Liver (tissue), 3 donors: ENCODE measurements at regions not wholly inside any gene's neighbourhood (a gene's known extent, or its start where the extent isn't known, plus 50 kb on each side); places are given as distances from the start of the nearest gene placed in this dataset.
"Not testable (repeated sequence)": the region's sequence is repeated elsewhere in the genome, so short reads cannot be mapped to it uniquely, and the experiment has no call there.

Source experiments
- JUND ChIP-seq, 2 donors: IDR thresholded peaks; 2 replicates each; pipeline ENCODE4 v1.6.1; 2016; ENCODE audit warnings: antibody characterized with exemption in 2 of 2
- TF ChIP-seq, protein P1 (sequence below): fragments of 150-350 bp; IDR thresholded peaks from 2 replicates; pipeline ENCODE4 v1.5.1; 2017; ENCODE audit warnings: improper control_type of control experiment, low read depth, low read length; ENCODE audit not compliant: missing input control
- TF ChIP-seq, protein P2 (sequence below): IDR thresholded peaks from 2 replicates; pipeline ENCODE4 v1.6.1; 2016; ENCODE audit warnings: antibody characterized with exemption, mild to moderate bottlenecking
- donor health status: healthy.
- donor health status: healthy.

GRCh38 chr12:93239789-93240188, 137.9 kb upstream of the NUDT4 start:
- TF ChIP-seq, protein P1, sequence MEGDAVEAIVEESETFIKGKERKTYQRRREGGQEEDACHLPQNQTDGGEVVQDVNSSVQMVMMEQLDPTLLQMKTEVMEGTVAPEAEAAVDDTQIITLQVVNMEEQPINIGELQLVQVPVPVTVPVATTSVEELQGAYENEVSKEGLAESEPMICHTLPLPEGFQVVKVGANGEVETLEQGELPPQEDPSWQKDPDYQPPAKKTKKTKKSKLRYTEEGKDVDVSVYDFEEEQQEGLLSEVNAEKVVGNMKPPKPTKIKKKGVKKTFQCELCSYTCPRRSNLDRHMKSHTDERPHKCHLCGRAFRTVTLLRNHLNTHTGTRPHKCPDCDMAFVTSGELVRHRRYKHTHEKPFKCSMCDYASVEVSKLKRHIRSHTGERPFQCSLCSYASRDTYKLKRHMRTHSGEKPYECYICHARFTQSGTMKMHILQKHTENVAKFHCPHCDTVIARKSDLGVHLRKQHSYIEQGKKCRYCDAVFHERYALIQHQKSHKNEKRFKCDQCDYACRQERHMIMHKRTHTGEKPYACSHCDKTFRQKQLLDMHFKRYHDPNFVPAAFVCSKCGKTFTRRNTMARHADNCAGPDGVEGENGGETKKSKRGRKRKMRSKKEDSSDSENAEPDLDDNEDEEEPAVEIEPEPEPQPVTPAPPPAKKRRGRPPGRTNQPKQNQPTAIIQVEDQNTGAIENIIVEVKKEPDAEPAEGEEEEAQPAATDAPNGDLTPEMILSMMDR: not testable (repeated sequence)
- TF ChIP-seq JUND (IDR thresholded peaks at IDR 0.05): not testable (repeated sequence)
- TF ChIP-seq, protein P2, sequence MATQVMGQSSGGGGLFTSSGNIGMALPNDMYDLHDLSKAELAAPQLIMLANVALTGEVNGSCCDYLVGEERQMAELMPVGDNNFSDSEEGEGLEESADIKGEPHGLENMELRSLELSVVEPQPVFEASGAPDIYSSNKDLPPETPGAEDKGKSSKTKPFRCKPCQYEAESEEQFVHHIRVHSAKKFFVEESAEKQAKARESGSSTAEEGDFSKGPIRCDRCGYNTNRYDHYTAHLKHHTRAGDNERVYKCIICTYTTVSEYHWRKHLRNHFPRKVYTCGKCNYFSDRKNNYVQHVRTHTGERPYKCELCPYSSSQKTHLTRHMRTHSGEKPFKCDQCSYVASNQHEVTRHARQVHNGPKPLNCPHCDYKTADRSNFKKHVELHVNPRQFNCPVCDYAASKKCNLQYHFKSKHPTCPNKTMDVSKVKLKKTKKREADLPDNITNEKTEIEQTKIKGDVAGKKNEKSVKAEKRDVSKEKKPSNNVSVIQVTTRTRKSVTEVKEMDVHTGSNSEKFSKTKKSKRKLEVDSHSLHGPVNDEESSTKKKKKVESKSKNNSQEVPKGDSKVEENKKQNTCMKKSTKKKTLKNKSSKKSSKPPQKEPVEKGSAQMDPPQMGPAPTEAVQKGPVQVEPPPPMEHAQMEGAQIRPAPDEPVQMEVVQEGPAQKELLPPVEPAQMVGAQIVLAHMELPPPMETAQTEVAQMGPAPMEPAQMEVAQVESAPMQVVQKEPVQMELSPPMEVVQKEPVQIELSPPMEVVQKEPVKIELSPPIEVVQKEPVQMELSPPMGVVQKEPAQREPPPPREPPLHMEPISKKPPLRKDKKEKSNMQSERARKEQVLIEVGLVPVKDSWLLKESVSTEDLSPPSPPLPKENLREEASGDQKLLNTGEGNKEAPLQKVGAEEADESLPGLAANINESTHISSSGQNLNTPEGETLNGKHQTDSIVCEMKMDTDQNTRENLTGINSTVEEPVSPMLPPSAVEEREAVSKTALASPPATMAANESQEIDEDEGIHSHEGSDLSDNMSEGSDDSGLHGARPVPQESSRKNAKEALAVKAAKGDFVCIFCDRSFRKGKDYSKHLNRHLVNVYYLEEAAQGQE: not testable (repeated sequence)
